Liver (tissue), 8 donors: ENCODE measurements at regions not wholly inside any gene's neighbourhood (a gene's known extent, or its start where the extent isn't known, plus 50 kb on each side); places are given as distances from the start of the nearest gene placed in this dataset.

Experiments used
- DNase-seq: peaks from one replicate; pipeline ENCODE4 v3.0.0-alpha.2; 2017; ENCODE audit warnings: low spot score
- H3K27ac ChIP-seq, 2 donors: one replicate each; pipeline ENCODE4 v1.7.0; 2013; ENCODE audit warnings: inconsistent platforms in 2 of 2, low read length in 2 of 2, control low read depth in 1 of 2, low read depth in 1 of 2, mild to moderate bottlenecking in 1 of 2
- H3K27me3 ChIP-seq, 4 donors: one replicate each; pipeline versions ENCODE4 v1.6.1 to v1.7.0; 2013; ENCODE audit warnings: low read length in 3 of 4, inconsistent platforms in 1 of 4, mild to moderate bottlenecking in 1 of 4, moderate library complexity in 1 of 4; ENCODE audit not compliant: control insufficient read depth in 4 of 4, insufficient read depth in 4 of 4
- H3K36me3 ChIP-seq, 4 donors: one replicate each; pipeline versions ENCODE4 v1.6.1 to v1.7.0; 2013; ENCODE audit warnings: low read length in 3 of 4, mild to moderate bottlenecking in 3 of 4, low read depth in 1 of 4, moderate library complexity in 1 of 4; ENCODE audit not compliant: control insufficient read depth in 4 of 4, insufficient read depth in 3 of 4
- H3K4me1 ChIP-seq, 4 donors: one replicate each; pipeline versions ENCODE4 v1.6.1 to v1.7.0; 2013; ENCODE audit warnings: low read length in 3 of 4, mild to moderate bottlenecking in 3 of 4, moderate library complexity in 1 of 4; ENCODE audit not compliant: control insufficient read depth in 4 of 4, insufficient read depth in 4 of 4
- H3K4me3 ChIP-seq, 3 donors: one replicate each; pipeline versions ENCODE4 v1.6.1 to v1.7.0; 2013; ENCODE audit warnings: low read length in 3 of 3, control low read depth in 1 of 3, low read depth in 1 of 3, mild to moderate bottlenecking in 1 of 3
- H3K9ac ChIP-seq, 2 donors: one replicate each; pipeline ENCODE4 v1.7.0; 2013; ENCODE audit warnings: low read length in 2 of 2, mild to moderate bottlenecking in 2 of 2, moderate library complexity in 2 of 2, control low read depth in 1 of 2, low read depth in 1 of 2
- H3K9me3 ChIP-seq, 4 donors: one replicate each; pipeline versions ENCODE4 v1.6.1 to v1.7.0; 2013; ENCODE audit warnings: low read length in 3 of 4; ENCODE audit not compliant: control insufficient read depth in 4 of 4
- ATF3 ChIP-seq: IDR thresholded peaks from 2 replicates; pipeline ENCODE4 v1.6.1; 2016; ENCODE audit warnings: antibody characterized with exemption
- CTCF ChIP-seq: fragments of 150-350 bp; IDR thresholded peaks from 2 replicates; pipeline ENCODE4 v1.5.1; 2017; ENCODE audit warnings: improper control_type of control experiment, low read depth, low read length; ENCODE audit not compliant: missing input control
- EGR1 ChIP-seq, 2 donors: IDR thresholded peaks; 2 replicates each; pipeline ENCODE4 v1.6.1; 2016 to 2018; ENCODE audit warnings: antibody characterized with exemption in 2 of 2, low read depth in 2 of 2
- FOXA1 ChIP-seq: IDR thresholded peaks from 2 replicates; pipeline ENCODE4 v1.6.1; 2016; ENCODE audit warnings: antibody characterized with exemption
- FOXA2 ChIP-seq: IDR thresholded peaks from 2 replicates; pipeline ENCODE4 v1.6.1; 2016; ENCODE audit warnings: antibody characterized with exemption
- GABPA ChIP-seq, 2 donors: IDR thresholded peaks in 1 of 2; conservative IDR thresholded peaks in 1 of 2; 2 replicates each; pipeline ENCODE4 v1.6.1; 2016; ENCODE audit warnings: antibody characterized with exemption in 2 of 2, mild to moderate bottlenecking in 1 of 2, moderate library complexity in 1 of 2
- HNF4A ChIP-seq, 2 donors: conservative IDR thresholded peaks; 2 replicates each; pipeline ENCODE4 v1.6.1; 2016; ENCODE audit warnings: antibody characterized with exemption in 2 of 2, mild to moderate bottlenecking in 2 of 2
- HNF4G ChIP-seq: IDR thresholded peaks from 2 replicates; pipeline ENCODE4 v1.6.1; 2016; ENCODE audit warnings: antibody characterized with exemption
- JUND ChIP-seq, 2 donors: IDR thresholded peaks; 2 replicates each; pipeline ENCODE4 v1.6.1; 2016; ENCODE audit warnings: antibody characterized with exemption in 2 of 2
- NR2F2 ChIP-seq: IDR thresholded peaks from 2 replicates; pipeline ENCODE4 v1.6.1; 2016; ENCODE audit warnings: antibody characterized with exemption
- REST ChIP-seq: IDR thresholded peaks from 2 replicates; pipeline ENCODE4 v1.6.1; 2016; ENCODE audit warnings: antibody characterized with exemption, mild to moderate bottlenecking
- RXRA ChIP-seq, 2 donors: IDR thresholded peaks; 2 replicates each; pipeline ENCODE4 v1.6.1; 2017 to 2018; ENCODE audit warnings: antibody characterized with exemption in 2 of 2, mild to moderate bottlenecking in 1 of 2
- SP1 ChIP-seq: IDR thresholded peaks from 2 replicates; pipeline ENCODE4 v1.6.1; 2018; ENCODE audit warnings: antibody characterized with exemption, mild to moderate bottlenecking
- TAF1 ChIP-seq: conservative IDR thresholded peaks from 2 replicates; pipeline ENCODE4 v1.6.1; 2016; ENCODE audit warnings: antibody characterized with exemption, mild to moderate bottlenecking
- YY1 ChIP-seq: IDR thresholded peaks from 2 replicates; pipeline ENCODE4 v1.6.1; 2016; ENCODE audit warnings: antibody characterized with exemption, mild to moderate bottlenecking
- ZBTB33 ChIP-seq: IDR thresholded peaks from 2 replicates; pipeline ENCODE4 v1.6.1; 2016; ENCODE audit warnings: antibody characterized with exemption
- WGBS: extraction: QIAGEN DNeasy Blood & Tissue Kit; methylation state at CpG from one replicate; pipeline ENCODE4 v1.1.7; 2013; 5-methylcytosine and 5-hydroxymethylcytosine counted together
- donor health status: healthy.
- donor health status: healthy.
- donor health status: healthy.
- donor health status: healthy.
- donor health status: healthy.

GRCh38 chr6:88490908-88491264, 324.7 kb upstream of the CNR1 start (continued):
- TF ChIP-seq ZBTB33: no peak
- no peak for TF ChIP-seq YY1
- no peak for TF ChIP-seq SP1
- no peak for TF ChIP-seq EGR1 (IDR thresholded peaks at IDR 0.05; ENCODE audit: low read depth in 2 of 2)

- Histone ChIP-seq H3K4me1 (no peaks in the 10 kb centered on the region), H3K27me3 (no peaks in the 10 kb centered on the region), H3K4me3 (no peak overlapping the region), H3K9ac (no peak overlapping the region), H3K36me3 (no peaks in the 10 kb centered on the region), H3K27ac (no peak overlapping the region), H3K9me3 (no peaks in the 10 kb centered on the region)
- 82% methylated on average over 6 of the region's 6 CpGs for WGBS
- TF ChIP-seq RXRA (IDR thresholded peaks at IDR 0.05): no peak
- TF ChIP-seq GABPA (IDR thresholded peaks at IDR 0.05 in 1 of 2, conservative IDR thresholded peaks at IDR 0.05 in 1 of 2): no peak
- no peak for TF ChIP-seq FOXA1
- TF ChIP-seq HNF4A (conservative IDR thresholded peaks at IDR 0.05): no peak
- no peak for TF ChIP-seq SP1
- TF ChIP-seq ATF3: no peak
- no peak for TF ChIP-seq NR2F2
- TF ChIP-seq FOXA2: no peak
- TF ChIP-seq YY1: no peak
- no peak for TF ChIP-seq CTCF
- TF ChIP-seq REST: no peak
- no peak for TF ChIP-seq EGR1 (IDR thresholded peaks at IDR 0.05; ENCODE audit: low read depth in 2 of 2)
- TF ChIP-seq TAF1: no peak
- no peak for TF ChIP-seq JUND (IDR thresholded peaks at IDR 0.05)
- no peak for TF ChIP-seq ZBTB33
- TF ChIP-seq HNF4G: no peak
- no peak for DNase-seq
These were observed 324.2 kb upstream of the CNR1 start for GRCh38 chr6:88490195-88490907.
